Testis (tissue), 2 donors: ENCODE measurements at regions not wholly inside any gene's neighbourhood (a gene's known extent, or its start where the extent isn't known, plus 50 kb on each side); places are given as distances from the start of the nearest gene placed in this dataset.

ENCODE experiments used
- DNase-seq: peaks from one replicate; pipeline ENCODE4 v3.0.0-alpha.2; 2019
- H3K27ac ChIP-seq, 2 donors: fragments of 200-600 bp; sonication (generic); one replicate each; pipeline ENCODE4 v1.5.1; 2019
- H3K27me3 ChIP-seq: fragments of 200-600 bp; sonication (generic); one replicate; pipeline ENCODE4 v1.5.1; 2019
- H3K36me3 ChIP-seq: fragments of 200-600 bp; sonication (generic); one replicate; pipeline ENCODE4 v1.5.1; 2017; ENCODE audit warnings: low read depth; ENCODE audit errors: missing control alignments
- H3K4me1 ChIP-seq: fragments of 200-600 bp; sonication (generic); one replicate; pipeline ENCODE4 v1.5.1; 2019
- H3K4me3 ChIP-seq, 2 donors: fragments of 200-600 bp; sonication (generic); one replicate each; pipeline ENCODE4 v1.5.1; 2017 to 2019
- H3K9me3 ChIP-seq: fragments of 200-600 bp; sonication (generic); one replicate; pipeline ENCODE4 v1.5.1; 2017
- POLR2A ChIP-seq: fragments of 450-650 bp; IDR thresholded peaks from one replicate; pipeline ENCODE4 v1.6.1; 2017; ENCODE audit warnings: antibody characterized with exemption, mild to moderate bottlenecking, moderate library complexity
- WGBS, 2 donors: methylation state at CpG; one replicate each; pipeline ENCODE4 v1.1.5; 2018; 5-methylcytosine and 5-hydroxymethylcytosine counted together
- intact Hi-C: fragments of 100-400 bp; cut with DNase I; formaldehyde crosslinking; loops from one replicate; pipeline ENCODE4 v1.15.1; 2023; ENCODE audit warnings: low total_unique reads
- TF ChIP-seq, protein P1 (sequence below), 3 experiments: fragments of 450-650 bp in 2 of 3; fragments of 200-600 bp in 1 of 3; sonication (generic) in 1 of 3; IDR thresholded peaks; one replicate each; pipeline ENCODE4 v1.5.1; 2016 to 2019; ENCODE audit warnings: antibody characterized with exemption in 3 of 3, mild to moderate bottlenecking in 2 of 3, moderate library complexity in 1 of 3

DNA sequence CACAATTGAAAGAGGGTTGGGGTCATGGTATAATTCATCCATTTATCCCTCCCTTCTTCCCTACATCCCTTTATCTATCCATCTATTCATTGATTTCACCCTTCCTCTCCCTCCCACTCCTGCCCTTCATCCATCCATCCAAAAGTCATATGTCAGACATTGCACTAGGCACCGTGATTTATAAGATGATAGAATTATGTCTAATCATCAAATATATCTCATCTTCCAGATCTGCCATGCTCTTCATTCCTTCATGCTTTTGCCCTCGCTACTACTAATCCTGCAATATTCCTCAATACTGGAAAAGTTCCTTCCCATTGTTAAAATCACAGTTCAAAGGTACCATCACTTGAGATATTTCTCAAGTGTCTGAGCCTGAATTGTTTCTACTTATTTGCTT lies 335.2 kb upstream of the CDH11 start:
- Histone ChIP-seq H3K27ac (no peak overlapping the region), H3K27me3 (no peaks in the 10 kb centered on the region), H3K36me3 (no peaks in the 10 kb centered on the region), H3K4me1 (no peaks in the 10 kb centered on the region), H3K4me3 (no peak overlapping the region), H3K9me3 (no peaks in the 10 kb centered on the region)
- intact Hi-C loops, result no loop called here
- DNase-seq, result no peak
- 69 to 96% methylated on average over 2 of the region's 2 CpGs for WGBS, 2 donors
- TF ChIP-seq, protein P1, sequence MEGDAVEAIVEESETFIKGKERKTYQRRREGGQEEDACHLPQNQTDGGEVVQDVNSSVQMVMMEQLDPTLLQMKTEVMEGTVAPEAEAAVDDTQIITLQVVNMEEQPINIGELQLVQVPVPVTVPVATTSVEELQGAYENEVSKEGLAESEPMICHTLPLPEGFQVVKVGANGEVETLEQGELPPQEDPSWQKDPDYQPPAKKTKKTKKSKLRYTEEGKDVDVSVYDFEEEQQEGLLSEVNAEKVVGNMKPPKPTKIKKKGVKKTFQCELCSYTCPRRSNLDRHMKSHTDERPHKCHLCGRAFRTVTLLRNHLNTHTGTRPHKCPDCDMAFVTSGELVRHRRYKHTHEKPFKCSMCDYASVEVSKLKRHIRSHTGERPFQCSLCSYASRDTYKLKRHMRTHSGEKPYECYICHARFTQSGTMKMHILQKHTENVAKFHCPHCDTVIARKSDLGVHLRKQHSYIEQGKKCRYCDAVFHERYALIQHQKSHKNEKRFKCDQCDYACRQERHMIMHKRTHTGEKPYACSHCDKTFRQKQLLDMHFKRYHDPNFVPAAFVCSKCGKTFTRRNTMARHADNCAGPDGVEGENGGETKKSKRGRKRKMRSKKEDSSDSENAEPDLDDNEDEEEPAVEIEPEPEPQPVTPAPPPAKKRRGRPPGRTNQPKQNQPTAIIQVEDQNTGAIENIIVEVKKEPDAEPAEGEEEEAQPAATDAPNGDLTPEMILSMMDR (IDR thresholded peaks at IDR 0.05), result no peak
- TF ChIP-seq POLR2A, result no peak

DNA sequence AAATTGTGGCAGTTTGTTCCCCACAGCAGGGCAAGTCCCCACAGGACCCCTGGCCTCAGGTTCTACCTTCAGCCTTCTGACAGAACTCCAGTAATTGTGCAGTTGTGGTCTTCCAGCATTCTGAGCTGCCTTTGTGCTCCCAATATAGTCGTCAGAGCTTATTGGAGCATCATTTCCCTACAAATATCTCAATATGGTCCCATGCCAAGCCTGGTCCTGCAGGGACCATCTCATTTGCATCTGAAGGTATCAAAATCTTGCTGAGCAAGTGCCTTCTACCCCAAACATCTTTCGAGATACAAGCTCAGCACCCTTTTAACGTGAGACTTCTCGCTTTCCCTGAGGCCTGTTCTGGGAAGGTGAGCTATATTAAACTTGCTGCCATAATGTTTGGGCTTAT lies 333.9 kb upstream of the CDH11 start:
- no peak for DNase-seq
- intact Hi-C loops, result no loop called here
- WGBS, 2 donors, result 95 to 99% methylated on average over 4 of the region's 4 CpGs
- H3K4me1 ChIP-seq, result no peaks in the 10 kb centered on the region
- no peaks in the 10 kb centered on the region for H3K27me3 ChIP-seq
- no peak overlapping the region for H3K4me3 ChIP-seq
- TF ChIP-seq POLR2A, result no peak
- TF ChIP-seq, protein P1 (IDR thresholded peaks at IDR 0.05), result no peak
- H3K9me3 ChIP-seq, result no peaks in the 10 kb centered on the region
- H3K27ac ChIP-seq, result no peak overlapping the region
- no peaks in the 10 kb centered on the region for H3K36me3 ChIP-seq

DNA sequence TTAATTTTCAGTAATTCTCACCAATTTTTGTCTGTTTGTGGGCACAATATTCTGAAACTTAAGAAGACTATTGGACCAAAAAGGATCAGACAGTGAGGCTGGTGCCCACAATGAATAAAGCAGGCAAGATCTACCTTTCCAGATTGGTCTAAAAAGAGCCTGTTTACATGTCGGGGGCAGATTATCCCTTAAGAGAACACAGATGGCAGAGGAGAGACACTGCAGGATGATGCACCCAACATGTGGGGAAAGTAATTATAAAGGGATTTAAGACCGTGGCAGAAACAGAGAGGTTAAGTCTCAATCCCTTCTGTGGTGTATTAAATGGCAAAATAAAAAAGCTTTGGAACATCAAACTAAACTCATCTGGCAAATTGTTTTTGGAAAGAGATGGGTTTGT lies 331.8 kb upstream of the CDH11 start:
- WGBS, 2 donors, result 55 to 65% methylated on average over 2 of the region's 2 CpGs
- TF ChIP-seq, protein P1 (IDR thresholded peaks at IDR 0.05), result no peak
- no peak for TF ChIP-seq POLR2A

DNA sequence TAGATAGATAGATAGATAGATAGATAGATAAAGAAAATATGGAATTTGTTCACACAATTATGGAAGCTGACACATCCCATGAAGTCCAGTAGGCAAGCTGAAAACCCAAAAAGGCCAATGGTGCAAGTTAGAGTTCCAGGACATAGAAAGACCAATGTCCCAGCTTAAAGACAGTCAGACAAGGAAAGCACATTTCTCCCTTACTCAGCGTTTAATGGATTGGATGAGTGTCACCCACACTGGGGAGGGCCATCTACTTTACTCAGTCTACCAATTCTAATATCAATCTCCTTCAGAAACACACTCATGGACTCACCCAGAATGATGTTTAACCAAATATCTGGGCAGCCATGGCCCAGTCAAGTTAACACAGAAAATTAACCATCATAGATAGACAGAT lies 327.7 kb upstream of the CDH11 start:
- no peak for TF ChIP-seq POLR2A
- TF ChIP-seq, protein P1 (IDR thresholded peaks at IDR 0.05), result no peak
- no peak for DNase-seq
- no peak overlapping the region for H3K27ac ChIP-seq
- H3K4me1 ChIP-seq, result no peaks in the 10 kb centered on the region
- H3K27me3 ChIP-seq, result no peaks in the 10 kb centered on the region
- H3K9me3 ChIP-seq, result no peaks in the 10 kb centered on the region
- intact Hi-C loops, result no loop called here
- 97 to 100% methylated on average over 1 of the region's 1 CpG for WGBS, 2 donors
- H3K4me3 ChIP-seq, result no peak overlapping the region
- no peaks in the 10 kb centered on the region for H3K36me3 ChIP-seq

More for the DNA sequence above, 331.8 kb upstream of the CDH11 start:
- Histone ChIP-seq H3K9me3 (no peaks in the 10 kb centered on the region), H3K27ac (no peak overlapping the region), H3K27me3 (no peaks in the 10 kb centered on the region), H3K4me1 (no peaks in the 10 kb centered on the region), H3K36me3 (no peaks in the 10 kb centered on the region), H3K4me3 (no peak overlapping the region)
- intact Hi-C loops, result no loop called here
- DNase-seq, result no peak

DNA sequence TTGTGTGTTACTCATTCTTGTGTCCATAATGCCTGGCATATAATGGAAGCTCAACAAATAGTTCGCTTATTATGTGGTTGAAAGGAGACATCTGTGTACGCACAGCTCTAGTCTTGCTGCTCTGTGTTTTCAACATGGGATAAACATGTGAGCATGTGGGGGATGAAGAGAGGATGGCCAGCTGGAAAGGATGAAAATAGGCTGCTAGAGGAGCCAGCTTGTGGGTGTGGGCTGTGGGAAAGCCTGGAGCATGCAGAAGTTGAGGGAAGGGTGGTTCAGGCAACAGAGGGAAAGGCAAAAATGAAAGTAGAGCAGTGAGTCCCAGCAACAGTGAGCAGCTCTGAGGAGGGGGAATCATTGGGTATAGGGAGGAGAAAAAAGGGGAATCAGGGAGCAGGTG lies 324.6 kb upstream of the CDH11 start:
- Histone ChIP-seq H3K4me1 (no peaks in the 10 kb centered on the region), H3K9me3 (no peaks in the 10 kb centered on the region), H3K4me3 (no peak overlapping the region), H3K27me3 (no peaks in the 10 kb centered on the region), H3K27ac (no peak overlapping the region), H3K36me3 (no peaks in the 10 kb centered on the region)
- TF ChIP-seq, protein P1 (IDR thresholded peaks at IDR 0.05), result no peak
- TF ChIP-seq POLR2A, result no peak
- no peak for DNase-seq
- intact Hi-C loops, result no loop called here
- WGBS, 2 donors, result 84 to 91% methylated on average over 2 of the region's 2 CpGs
